ENCODE measurements at regions not wholly inside any gene's neighbourhood (a gene's known extent, or its start where the extent isn't known, plus 50 kb on each side); places are given as distances from the start of the nearest gene placed in this dataset.

DNA sequence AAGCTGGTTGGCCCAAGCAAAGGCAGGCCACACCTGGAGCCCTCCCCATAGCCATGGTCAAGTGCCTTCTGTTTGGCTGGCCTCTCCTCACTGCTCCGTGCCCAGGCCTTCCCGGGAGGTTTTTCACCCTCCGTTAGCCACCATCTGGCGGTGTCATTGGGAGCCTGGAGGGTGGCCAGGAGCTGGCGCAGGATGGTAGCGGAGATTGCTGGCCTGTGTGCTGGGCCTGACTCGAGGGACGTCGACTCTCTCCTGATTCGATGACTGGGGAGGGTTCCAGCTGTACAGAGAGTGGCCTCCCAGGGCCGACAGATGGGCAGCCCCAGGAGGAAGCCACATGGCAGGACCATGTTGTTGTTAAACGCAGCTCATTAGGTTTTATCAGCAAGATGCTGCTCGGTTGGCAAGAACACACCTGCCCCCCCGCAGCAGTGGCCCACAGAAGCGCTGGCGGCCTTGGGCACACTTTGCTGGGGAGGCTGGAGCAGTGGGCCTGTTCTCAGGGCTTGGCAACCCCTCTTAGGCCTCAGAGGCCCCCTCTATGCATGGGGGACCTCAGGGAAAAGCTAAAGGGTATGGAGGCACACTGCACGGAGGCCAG is 64.0 kb upstream of the CACUL1 start:
- TF ChIP-seq, protein P1, sequence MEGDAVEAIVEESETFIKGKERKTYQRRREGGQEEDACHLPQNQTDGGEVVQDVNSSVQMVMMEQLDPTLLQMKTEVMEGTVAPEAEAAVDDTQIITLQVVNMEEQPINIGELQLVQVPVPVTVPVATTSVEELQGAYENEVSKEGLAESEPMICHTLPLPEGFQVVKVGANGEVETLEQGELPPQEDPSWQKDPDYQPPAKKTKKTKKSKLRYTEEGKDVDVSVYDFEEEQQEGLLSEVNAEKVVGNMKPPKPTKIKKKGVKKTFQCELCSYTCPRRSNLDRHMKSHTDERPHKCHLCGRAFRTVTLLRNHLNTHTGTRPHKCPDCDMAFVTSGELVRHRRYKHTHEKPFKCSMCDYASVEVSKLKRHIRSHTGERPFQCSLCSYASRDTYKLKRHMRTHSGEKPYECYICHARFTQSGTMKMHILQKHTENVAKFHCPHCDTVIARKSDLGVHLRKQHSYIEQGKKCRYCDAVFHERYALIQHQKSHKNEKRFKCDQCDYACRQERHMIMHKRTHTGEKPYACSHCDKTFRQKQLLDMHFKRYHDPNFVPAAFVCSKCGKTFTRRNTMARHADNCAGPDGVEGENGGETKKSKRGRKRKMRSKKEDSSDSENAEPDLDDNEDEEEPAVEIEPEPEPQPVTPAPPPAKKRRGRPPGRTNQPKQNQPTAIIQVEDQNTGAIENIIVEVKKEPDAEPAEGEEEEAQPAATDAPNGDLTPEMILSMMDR (IDR thresholded peaks at IDR 0.05; ENCODE audit: insufficient read depth, low read length) = no peak
- no peak for TF ChIP-seq POLR2AphosphoS5 (IDR thresholded peaks at IDR 0.05; ENCODE audit: low read depth)
